ENCODE measurements at regions not wholly inside any gene's neighbourhood (a gene's known extent, or its start where the extent isn't known, plus 50 kb on each side); places are given as distances from the start of the nearest gene placed in this dataset.

GRCh38 chr11:82636615-82637014 is 97.0 kb downstream of the FAM181B start:
- TF ChIP-seq CTCF (conservative IDR thresholded peaks at IDR 0.05; ENCODE audit: low read depth, low read length) (no peak), FOS (IDR thresholded peaks at IDR 0.05; ENCODE audit: low read depth, low read length) (no peak), SMC3 (IDR thresholded peaks at IDR 0.05; ENCODE audit: low read depth, low read length) (no peak), RAD21 (IDR thresholded peaks at IDR 0.05; ENCODE audit: low read length) (no peak), CEBPB (IDR thresholded peaks at IDR 0.05; ENCODE audit: low read depth, low read length) (no peak), POLR2A (IDR thresholded peaks at IDR 0.05; ENCODE audit: low read depth, low read length) (no peak), MAZ (IDR thresholded peaks at IDR 0.05; ENCODE audit: borderline replicate concordance, low read depth, low read length) (no peak), RFX5 (IDR thresholded peaks at IDR 0.05; ENCODE audit: low read depth, low read length) (no peak), BHLHE40 (IDR thresholded peaks at IDR 0.05; ENCODE audit: low read depth, low read length) (no peak), USF2 (IDR thresholded peaks at IDR 0.05; ENCODE audit: low read depth, low read length) (no peak), RCOR1 (IDR thresholded peaks at IDR 0.05; ENCODE audit: insufficient replicate concordance, low read length) (no peak), NFE2L2 (IDR thresholded peaks at IDR 0.05; ENCODE audit: low read depth, low read length) (no peak)
